SU-DHL-6 (cell line): ENCODE measurements at regions not wholly inside any gene's neighbourhood (a gene's known extent, or its start where the extent isn't known, plus 50 kb on each side); places are given as distances from the start of the nearest gene placed in this dataset.

ENCODE experiments used
- H2AFZ ChIP-seq: fragments of 200-600 bp; sonication (generic); 2 replicates; pipeline ENCODE4 v1.6.1; 2014; ENCODE audit warnings: low read depth, mild to moderate bottlenecking, moderate library complexity, mixed read lengths, antibody characterized with exemption, low read length; ENCODE audit not compliant: severe bottlenecking
- H3F3A ChIP-seq: fragments of 200-600 bp; shearing (Covaris generic); 2 replicates; pipeline ENCODE4 v1.6.0; 2016; ENCODE audit warnings: antibody characterized with exemption, mild to moderate bottlenecking; ENCODE audit not compliant: insufficient read depth
- H3K27ac ChIP-seq: fragments of 200-600 bp; sonication (generic); 2 replicates; pipeline ENCODE4 v1.5.1; 2016; ENCODE audit warnings: low read depth, mild to moderate bottlenecking, low read length, moderate library complexity, mixed read lengths
- H3K27me3 ChIP-seq: fragments of 200-600 bp; sonication (generic), shearing (Covaris generic); 2 replicates; pipeline ENCODE4 v1.6.0; 2014; ENCODE audit warnings: mild to moderate bottlenecking, low read length
- H3K36me3 ChIP-seq: fragments of 200-600 bp; sonication (generic); 2 replicates; pipeline ENCODE4 v1.6.1; 2014; ENCODE audit warnings: mild to moderate bottlenecking, low read length, mixed read lengths
- H3K4me2 ChIP-seq: fragments of 300-600, 200-600 bp; shearing (Covaris generic), sonication (generic); 2 replicates; pipeline ENCODE4 v1.6.0; 2014; ENCODE audit warnings: low read length, low read depth, mild to moderate bottlenecking; ENCODE audit not compliant: poor library complexity, severe bottlenecking
- H3K4me3 ChIP-seq: fragments of 200-600 bp; sonication (generic); 2 replicates; pipeline ENCODE4 v1.5.1; 2014; ENCODE audit warnings: antibody characterized with exemption, low read length, mild to moderate bottlenecking, mixed read lengths; ENCODE audit not compliant: insufficient read depth, poor library complexity, severe bottlenecking
- H3K79me2 ChIP-seq: fragments of 200-600 bp; sonication (generic); 2 replicates; pipeline ENCODE4 v1.6.1; 2014; ENCODE audit warnings: mild to moderate bottlenecking, low read length, moderate library complexity; ENCODE audit not compliant: insufficient read depth
- H3K9ac ChIP-seq: fragments of 200-600 bp; sonication (generic); 2 replicates; pipeline ENCODE4 v1.7.0; 2014; ENCODE audit warnings: mild to moderate bottlenecking, low read length
- H3K9me2 ChIP-seq: fragments of 200-600 bp; sonication (generic); replicated peaks from 2 replicates; pipeline ENCODE4 v1.6.1; 2014; ENCODE audit warnings: low read length; ENCODE audit not compliant: insufficient read depth
- H3K9me3 ChIP-seq: fragments of 200-600 bp; sonication (generic); 2 replicates; pipeline ENCODE4 v1.6.1; 2014; ENCODE audit warnings: low read length, mixed read lengths; ENCODE audit not compliant: insufficient read depth
- H4K20me1 ChIP-seq: fragments of 200-600 bp; sonication (generic); 2 replicates; pipeline ENCODE4 v1.6.1; 2014; ENCODE audit warnings: low read depth, mild to moderate bottlenecking, antibody characterized with exemption, low read length, moderate library complexity, mixed read lengths
- EZH2phosphoT487 ChIP-seq: fragments of 200-600 bp; sonication (generic), shearing (Covaris generic); conservative IDR thresholded peaks from 2 replicates; pipeline ENCODE4 v1.6.1; 2018; ENCODE audit warnings: mild to moderate bottlenecking, antibody characterized with exemption, low read length, moderate library complexity, mixed read lengths
- TF ChIP-seq, protein P1 (sequence below): fragments of 200-600 bp; sonication (generic); IDR thresholded peaks from one replicate; pipeline ENCODE4 v1.5.1; 2017; ENCODE audit warnings: antibody characterized with exemption, mild to moderate bottlenecking, low read length, moderate library complexity; ENCODE audit not compliant: insufficient read depth, poor library complexity, severe bottlenecking

DNA sequence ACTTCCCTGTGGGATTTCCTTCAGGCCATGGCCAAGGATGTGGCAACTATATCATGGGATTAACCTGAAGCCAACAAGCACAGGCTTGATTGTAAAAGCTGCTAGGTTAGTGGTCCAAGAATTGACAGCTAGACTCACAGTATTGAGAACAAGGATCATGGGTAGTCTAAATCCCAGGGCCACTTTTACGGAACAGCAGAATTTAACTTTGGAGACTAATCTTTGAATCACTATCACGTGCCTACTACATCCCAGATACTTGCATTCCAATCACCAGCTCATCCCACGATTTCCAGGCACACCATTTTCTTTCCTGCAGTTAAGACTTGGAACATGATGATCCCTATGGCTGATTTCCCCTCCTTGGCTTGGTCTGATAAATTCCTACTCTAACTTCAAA, 65.6 kb upstream of the ADO start:
- Histone ChIP-seq H3K36me3 (no peaks in the 10 kb centered on the region), H3K27ac (no peak overlapping the region), H3K27me3 (no peaks in the 10 kb centered on the region), H3K4me3 (no peak overlapping the region), H2AFZ (no peak overlapping the region), H3F3A (no peaks in the 10 kb centered on the region), H3K9me3 (no peaks in the 10 kb centered on the region), H3K79me2 (no peaks in the 10 kb centered on the region), H3K9ac (no peak overlapping the region), H3K9me2 (no peaks in the 10 kb centered on the region), H4K20me1 (no peaks in the 10 kb centered on the region), H3K4me2 (no peak overlapping the region)
- TF ChIP-seq EZH2phosphoT487 = no peak
- TF ChIP-seq, protein P1, sequence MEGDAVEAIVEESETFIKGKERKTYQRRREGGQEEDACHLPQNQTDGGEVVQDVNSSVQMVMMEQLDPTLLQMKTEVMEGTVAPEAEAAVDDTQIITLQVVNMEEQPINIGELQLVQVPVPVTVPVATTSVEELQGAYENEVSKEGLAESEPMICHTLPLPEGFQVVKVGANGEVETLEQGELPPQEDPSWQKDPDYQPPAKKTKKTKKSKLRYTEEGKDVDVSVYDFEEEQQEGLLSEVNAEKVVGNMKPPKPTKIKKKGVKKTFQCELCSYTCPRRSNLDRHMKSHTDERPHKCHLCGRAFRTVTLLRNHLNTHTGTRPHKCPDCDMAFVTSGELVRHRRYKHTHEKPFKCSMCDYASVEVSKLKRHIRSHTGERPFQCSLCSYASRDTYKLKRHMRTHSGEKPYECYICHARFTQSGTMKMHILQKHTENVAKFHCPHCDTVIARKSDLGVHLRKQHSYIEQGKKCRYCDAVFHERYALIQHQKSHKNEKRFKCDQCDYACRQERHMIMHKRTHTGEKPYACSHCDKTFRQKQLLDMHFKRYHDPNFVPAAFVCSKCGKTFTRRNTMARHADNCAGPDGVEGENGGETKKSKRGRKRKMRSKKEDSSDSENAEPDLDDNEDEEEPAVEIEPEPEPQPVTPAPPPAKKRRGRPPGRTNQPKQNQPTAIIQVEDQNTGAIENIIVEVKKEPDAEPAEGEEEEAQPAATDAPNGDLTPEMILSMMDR = no peak

DNA sequence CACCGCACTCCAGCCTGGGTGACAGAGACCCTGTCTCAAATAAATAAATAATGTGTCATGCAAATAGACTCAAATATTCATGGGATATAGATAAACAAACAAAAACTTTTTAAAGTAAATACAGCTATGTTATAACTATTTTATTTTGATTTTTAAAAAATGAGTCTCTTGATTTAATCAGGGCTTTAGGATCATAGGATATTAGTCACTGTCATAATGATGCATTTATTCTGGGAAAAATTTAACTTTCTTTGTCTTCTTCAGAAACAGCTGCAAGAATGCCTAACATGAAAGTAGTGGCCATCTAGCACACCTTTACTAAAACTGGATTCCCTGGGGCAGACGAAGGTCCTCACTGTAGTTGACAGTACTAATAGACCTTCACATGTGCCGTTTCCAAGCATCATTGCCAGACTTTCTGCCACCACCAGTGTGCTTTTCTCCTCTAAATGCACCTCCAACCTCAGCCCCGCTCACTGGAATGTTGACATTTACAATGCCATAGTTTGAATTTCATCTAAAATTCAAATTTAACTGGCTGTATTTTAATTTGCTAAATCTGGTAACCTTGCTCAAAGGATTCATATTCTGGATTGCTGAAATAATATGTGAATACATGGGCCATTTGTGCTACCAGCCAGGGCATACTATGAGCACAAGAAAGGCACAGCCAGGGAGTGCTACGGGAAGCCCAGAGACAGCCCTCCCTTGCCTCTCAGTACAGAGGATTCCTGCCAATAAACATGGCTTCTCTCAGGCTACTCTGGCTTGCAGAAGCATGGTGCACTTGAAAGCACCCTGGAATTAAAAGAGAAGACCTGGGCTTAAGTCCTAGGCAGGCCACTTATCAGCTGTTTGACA, 63.4 kb upstream of the ADO start:
- TF ChIP-seq EZH2phosphoT487 = no peak
- TF ChIP-seq, protein P1 = no peak
- H3F3A ChIP-seq = no peaks in the 10 kb centered on the region
- H2AFZ ChIP-seq = no peak overlapping the region
- H3K9me2 ChIP-seq = no peaks in the 10 kb centered on the region
- no peaks in the 10 kb centered on the region for H3K79me2 ChIP-seq
- no peaks in the 10 kb centered on the region for H3K36me3 ChIP-seq
- no peak overlapping the region for H3K4me2 ChIP-seq
- no peak overlapping the region for H3K27ac ChIP-seq
- H3K9me3 ChIP-seq = no peaks in the 10 kb centered on the region
- H3K27me3 ChIP-seq = no peaks in the 10 kb centered on the region
- no peaks in the 10 kb centered on the region for H4K20me1 ChIP-seq
- no peak overlapping the region for H3K4me3 ChIP-seq
- H3K9ac ChIP-seq = no peak overlapping the region

DNA sequence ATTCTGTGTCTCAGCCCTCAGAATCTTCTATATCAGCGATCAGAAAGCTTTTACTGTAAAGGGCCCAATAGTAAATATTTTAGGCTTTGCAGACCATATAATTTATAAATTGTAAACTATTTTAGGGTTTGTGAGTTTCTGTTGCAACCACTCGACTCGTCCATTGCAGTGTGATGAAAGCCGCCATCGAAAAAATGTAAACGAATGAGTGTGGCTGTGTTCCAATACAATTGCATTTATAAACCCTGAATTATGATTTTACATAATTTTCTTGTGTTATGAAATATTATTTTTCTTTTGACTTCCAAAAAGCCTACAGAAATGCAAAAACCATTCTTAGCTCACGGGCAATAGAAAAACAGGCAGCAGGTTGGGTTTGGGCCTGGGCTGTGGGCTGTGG, 62.5 kb upstream of the ADO start:
- no peak for TF ChIP-seq EZH2phosphoT487
- no peaks in the 10 kb centered on the region for H3K79me2 ChIP-seq

DNA sequence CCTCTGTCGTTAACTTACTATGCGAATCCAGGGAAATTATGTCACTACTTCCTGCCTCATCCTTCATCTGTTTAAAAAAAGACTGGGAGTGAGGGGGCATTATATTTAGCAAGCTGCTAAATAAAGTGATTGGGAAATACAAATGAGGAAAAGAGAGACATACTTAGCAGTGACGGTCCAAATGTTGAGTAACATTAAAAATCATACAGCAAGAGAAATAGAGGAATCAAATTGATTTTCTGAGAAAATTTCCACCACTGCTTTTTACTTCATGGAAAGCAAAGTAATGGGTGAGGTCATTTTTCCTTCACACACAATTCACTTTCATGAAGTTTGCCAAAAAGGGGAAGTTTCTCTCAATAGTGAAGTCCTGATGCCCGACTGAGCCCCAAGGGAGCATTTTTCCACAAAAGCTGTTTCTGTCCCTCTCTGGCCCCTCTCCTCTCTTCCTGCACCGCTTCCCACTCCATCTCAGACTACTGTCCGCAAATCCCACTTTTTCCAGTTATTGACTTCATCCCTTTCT, 61.9 kb upstream of the ADO start:
- Histone ChIP-seq H3K27ac (no peak overlapping the region), H3K9me3 (no peaks in the 10 kb centered on the region), H3K4me2 (no peak overlapping the region), H2AFZ (no peak overlapping the region), H3K9me2 (no peaks in the 10 kb centered on the region), H3K79me2 (no peaks in the 10 kb centered on the region), H3K4me3 (no peak overlapping the region), H3K36me3 (no peaks in the 10 kb centered on the region), H3F3A (no peaks in the 10 kb centered on the region), H4K20me1 (no peaks in the 10 kb centered on the region), H3K9ac (no peak overlapping the region), H3K27me3 (no peaks in the 10 kb centered on the region)
- TF ChIP-seq EZH2phosphoT487 = no peak

More for the DNA sequence above, 62.5 kb upstream of the ADO start:
- no peak overlapping the region for H3K4me3 ChIP-seq
- H3K27me3 ChIP-seq = no peaks in the 10 kb centered on the region
- no peaks in the 10 kb centered on the region for H3F3A ChIP-seq
- no peaks in the 10 kb centered on the region for H3K9me3 ChIP-seq
- no peak overlapping the region for H3K4me2 ChIP-seq
- no peak overlapping the region for H3K27ac ChIP-seq
- no peak overlapping the region for H2AFZ ChIP-seq
- H3K36me3 ChIP-seq = no peaks in the 10 kb centered on the region
- H3K9ac ChIP-seq = no peak overlapping the region
- H3K9me2 ChIP-seq = no peaks in the 10 kb centered on the region
- no peaks in the 10 kb centered on the region for H4K20me1 ChIP-seq
